Fibroblast of skin of left quadriceps (primary cell): ENCODE measurements at regions not wholly inside any gene's neighbourhood (a gene's known extent, or its start where the extent isn't known, plus 50 kb on each side); places are given as distances from the start of the nearest gene placed in this dataset.

Source experiments
- DNase-seq, 2 experiments: peaks; one replicate each; pipeline ENCODE4 v3.0.0-alpha.2; 2013; ENCODE audit warnings: low read depth in 2 of 2

DNA sequence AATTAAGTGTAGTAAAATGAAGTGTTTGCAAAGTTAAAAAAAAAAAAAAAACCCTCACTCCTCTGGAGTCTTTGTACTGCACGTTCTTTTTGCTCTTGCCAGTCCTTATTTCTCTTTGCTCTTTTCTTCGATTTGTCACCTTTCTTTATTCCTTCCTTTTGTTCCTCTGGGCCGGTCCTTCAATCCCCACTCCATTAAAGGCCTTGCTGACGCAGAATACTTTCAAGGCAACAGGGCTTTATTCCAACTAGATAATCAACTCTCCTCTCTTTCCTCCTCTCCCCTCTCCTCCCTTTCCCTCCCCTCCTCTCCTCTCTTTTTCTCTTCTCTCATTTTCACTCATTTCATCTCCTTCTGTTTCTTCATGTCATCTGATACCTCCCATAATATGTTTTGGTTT, 138.2 kb upstream of the NTM start:
- no peak for DNase-seq

DNA sequence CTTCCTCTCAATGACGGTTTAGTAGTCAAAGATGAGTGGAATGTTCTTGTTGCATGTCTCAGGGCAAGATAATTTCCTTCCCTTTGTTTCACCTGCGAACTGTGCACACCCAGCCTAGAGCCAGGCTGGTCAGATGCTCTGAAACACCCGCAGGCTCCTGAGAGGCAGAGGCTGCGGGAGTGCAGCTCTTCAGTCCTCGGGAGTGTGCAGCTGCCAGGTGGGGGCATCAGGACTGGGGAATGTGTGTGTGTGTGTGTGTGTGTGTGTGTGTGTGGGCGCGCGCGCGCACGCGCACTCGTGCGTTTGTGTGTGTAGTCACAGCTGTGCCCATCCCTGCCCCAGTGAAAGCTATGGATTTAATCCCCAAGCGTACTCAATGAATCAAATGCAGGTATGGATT, 136.2 kb upstream of the NTM start:
- no peak for DNase-seq

DNA sequence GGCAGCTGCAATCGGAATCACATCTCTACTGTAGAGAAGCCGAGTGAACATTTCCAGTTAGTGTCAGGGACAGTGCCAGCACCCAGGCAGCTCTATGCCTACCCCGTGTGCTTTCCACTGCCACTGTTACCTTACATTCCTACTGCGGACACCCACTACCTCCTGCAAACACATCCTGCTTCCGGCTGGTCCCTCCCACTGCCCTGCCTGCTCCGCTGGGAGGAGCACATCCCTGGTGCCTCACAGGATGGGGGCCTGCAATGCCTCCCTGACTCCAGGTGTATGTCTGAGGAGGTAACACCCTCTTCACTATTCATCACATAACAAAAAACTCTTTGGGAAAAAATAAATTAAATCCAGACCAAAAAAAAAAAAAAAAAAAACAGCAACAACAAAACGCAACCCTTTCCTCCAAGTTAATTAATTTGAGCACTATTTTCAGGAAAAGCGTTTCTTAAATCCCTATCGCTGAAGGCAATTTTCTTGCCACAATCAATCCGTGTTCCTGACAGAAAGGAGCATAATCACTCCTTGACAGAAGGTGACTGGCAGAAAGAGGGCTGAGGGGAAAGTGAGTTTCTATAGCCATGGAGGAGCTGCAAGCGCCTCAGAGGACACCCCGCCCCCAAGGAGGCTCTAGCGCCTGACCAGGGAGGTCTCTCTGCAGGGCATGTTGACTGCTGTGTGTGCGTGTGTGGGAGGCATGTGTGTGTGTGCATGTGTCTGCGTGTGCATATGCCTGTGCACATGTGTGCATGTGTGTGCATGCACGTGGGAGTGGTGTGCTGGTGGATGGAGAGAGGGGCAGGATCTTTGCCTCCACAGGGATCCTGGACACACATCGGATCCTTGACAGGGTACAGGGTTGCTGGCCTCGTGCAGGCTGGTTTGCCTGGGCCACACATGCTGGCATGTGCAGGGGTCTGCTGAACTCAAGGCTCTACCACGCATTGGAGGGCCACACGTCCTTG, 134.8 kb upstream of the NTM start:
- DNase-seq: no peak

DNA sequence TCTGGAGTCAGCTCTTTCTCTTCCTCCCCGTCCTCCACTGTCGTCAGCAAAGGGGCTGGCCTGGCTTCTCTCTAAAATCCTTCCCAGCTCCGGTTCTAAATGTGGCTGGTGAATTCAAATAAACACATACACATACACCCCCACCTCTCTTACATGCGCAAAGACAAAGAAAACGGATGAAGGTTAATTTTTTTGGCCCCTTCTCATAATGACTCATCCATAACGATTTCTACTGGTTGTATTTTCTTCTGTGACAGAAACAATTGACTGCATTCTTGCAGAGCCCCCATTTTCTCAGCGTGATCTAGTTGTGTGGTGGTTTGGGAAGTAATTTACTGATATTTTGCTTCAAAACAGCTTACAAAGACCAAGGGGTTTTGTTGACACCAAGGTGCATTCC, 130.0 kb upstream of the NTM start:
- no peak for DNase-seq

DNA sequence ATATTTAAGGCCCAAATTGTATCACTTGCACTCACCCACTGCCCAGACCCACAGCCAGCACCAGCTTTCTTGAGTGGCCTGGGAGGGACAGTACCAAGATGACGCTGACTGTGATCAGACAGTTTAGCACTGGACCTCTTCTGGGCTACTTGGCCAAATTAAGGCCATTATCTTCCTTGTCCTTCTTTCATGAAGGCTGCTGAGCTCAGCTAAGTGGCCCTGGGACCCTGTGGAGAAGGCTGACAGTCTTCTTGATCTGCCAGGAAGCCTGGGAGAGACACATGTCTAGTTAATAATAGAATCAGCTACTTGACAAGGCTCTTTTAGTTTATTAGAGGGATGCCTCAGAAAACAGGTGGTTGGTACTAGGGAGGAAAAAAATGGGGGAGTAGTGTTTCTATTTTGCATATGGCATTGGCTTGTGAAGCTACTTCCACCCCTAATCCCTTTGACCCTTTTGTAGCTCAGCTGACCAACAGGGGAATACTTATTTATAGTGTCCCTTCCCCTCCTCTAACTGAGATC, 127.9 kb upstream of the NTM start:
- DNase-seq: no peak

DNA sequence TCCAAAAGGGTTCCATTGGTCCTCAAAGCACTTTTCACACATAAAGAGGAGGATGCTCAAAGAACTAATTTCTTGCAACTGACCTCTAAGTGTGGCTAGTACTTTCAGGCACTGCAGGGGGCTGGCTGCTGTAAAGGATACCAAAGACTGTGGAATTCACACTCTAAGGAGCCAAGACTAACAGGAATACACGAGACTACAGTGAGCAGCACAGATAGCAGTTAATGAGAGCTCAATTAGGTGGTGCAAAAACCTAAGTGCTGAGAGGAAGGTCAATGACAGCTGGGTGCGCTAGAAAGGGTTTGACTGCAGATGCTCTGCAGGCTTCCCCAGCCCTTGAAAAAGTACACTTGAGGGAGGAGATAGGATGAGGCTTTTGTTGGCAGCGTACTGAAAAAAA, 124.3 kb upstream of the NTM start:
- DNase-seq: no peak

DNA sequence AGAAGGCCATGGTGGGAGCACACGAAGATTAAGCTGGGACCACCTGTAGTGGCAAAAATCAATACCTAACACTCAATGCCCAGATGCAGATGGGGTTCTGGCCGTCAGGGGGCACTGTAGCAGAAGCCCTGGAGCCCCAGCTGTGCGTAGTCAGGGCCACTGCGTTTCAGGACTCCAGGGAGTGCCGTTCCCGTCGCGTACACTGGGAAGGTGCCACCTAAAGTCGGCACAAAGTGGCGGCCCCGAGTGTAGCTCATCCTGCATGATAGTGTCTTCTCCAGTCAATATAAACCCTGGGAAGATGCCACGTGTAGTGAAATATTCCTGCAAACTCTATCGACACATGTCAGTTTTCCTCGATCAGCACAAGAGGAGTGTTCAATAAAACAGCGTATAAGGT, 123.8 kb upstream of the NTM start:
- no peak for DNase-seq

DNA sequence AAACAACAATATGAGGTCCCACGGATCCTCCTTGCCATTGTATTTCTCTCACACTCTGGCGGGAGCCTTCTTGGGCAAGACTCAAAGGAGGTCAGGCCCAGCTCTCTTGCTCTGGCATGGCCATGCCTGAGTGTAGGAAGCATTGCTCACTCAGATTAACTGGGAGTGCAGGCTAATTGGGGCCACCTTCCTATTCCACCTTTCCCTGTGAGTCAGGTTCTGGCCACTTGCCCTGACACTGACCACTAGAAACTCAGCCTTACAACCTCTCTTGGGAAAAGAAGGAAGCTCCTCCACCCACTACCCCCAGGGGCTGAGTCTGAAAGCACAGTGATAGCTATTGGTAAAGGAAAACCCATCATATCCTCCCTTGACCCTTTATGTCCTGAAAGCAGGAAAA, 121.8 kb upstream of the NTM start:
- DNase-seq: no peak

DNA sequence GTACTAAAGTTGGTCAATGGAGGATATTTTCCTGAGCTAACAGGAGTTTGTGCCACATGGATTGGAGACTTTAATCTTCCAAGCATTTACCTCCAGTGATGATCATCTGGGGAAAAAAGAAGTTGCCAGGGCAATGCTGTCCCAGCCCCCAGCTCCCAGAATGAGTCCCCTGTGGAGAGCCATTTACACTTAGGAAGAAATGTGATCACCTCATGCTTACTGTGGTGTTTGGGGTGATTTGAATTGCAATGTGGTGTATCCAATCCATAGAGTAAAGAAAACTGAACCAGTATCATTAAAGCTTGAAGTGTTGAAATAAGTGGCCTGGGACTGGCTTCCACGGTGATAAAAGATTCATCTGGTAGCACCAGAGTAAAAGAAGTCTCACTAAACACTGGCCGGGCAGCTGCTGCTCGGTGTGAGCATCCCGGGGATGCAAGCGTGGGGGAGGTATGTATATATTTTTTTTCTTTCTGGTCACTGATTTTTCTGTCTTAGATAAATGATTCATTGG, 117.2 kb upstream of the NTM start:
- no peak for DNase-seq

DNA sequence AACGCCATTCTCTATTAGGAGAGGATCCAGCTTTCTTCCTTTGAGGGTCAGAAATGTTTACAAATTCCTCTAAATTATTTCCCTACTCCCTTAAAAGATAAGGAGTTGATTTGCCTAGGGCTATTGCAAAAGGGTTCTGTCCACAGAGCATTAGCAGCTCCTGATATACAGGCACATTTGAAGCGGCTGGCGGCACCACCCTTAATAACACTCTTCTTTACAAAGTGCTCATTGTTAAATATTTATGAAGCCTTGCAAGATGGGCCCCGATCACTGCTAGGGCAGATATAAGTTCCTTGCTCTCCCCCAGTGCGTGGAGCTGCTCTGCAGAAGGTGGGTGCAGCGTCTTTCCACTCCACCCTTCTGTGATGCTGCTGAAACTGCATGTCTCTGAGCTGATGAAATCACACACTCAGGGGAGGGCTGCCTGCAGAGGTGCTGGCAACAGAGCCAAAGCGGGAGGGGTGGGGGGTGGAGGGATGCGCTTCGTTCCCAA, 116.7 kb upstream of the NTM start:
- no peak for DNase-seq

DNA sequence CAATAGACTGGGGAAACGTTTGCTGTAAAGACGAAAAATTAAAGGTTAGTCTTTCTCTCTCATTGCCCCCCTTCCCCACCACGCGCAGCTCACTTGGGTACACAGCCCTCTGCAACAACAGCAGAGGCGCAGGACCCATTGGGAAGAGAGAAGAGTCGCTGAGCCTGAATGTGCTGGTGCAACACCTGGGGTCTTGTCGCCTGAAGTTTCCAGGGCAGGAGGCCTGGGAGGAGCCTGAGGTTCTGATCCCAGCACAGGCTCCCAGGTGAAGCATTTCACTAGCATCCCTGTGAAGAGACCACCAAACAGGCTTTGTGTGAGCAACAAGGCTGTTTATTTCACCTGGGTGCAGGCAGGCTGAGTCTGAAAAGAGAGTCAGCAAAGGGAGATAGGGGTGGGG, 116.2 kb upstream of the NTM start:
- DNase-seq: no peak

DNA sequence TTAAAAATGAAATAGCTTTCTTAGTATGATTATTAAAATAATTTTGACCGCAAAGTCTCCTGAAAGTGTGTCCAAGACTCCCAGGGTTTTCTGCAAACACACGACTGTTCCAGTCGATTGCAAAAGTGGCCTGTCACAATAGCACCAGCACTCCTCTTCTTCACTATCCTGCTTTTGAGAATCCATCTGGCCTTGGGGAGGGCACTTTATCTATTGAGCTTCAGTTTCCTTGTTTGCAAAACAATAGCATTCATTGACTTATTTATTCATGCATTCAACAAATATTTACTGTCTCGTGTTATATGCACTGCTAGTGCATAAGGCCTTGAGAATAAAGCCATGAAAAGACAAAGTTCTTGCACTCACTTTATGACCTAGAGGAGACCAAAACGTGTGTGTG, 96.2 kb upstream of the NTM start:
- no peak for DNase-seq

DNA sequence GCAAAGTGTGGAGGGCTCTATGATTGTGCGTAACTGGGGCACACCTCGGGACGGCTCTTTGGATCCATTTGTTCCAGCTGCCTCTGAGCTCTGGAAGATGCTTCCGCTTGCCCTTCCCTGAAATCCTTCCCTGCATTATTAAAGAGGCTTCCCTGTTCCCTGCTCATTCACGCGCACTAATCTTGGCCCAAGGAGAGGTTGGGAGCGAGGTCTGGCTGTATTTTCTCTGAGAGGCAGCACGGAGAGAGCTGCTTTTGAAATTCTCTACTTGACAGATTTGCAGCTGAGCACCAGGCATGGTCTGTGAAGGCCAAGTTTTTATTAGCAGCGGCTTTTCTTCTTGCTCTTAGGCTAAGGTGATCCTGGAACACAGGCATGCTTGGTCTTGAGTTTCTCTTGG, 94.8 kb upstream of the NTM start:
- DNase-seq: no peak

DNA sequence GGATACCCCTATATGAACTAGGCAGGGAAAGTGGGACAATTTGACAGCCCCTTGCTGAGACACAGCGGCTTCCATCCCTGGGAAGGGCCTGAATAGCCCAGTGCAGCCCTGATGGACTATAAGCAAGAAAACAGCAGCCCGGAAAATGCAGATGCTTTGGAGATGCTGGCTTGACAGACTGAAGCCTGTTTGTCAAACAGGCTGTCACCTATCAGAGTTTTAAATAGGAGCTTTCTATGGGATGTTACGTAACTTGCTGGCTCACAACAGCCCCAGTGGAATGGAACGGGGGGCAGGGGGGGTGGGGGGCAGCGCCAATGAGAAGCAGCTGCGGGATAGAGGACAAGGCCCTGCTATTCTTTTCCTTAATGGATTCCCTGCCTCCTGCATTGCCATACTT, 91.9 kb upstream of the NTM start:
- no peak for DNase-seq

DNA sequence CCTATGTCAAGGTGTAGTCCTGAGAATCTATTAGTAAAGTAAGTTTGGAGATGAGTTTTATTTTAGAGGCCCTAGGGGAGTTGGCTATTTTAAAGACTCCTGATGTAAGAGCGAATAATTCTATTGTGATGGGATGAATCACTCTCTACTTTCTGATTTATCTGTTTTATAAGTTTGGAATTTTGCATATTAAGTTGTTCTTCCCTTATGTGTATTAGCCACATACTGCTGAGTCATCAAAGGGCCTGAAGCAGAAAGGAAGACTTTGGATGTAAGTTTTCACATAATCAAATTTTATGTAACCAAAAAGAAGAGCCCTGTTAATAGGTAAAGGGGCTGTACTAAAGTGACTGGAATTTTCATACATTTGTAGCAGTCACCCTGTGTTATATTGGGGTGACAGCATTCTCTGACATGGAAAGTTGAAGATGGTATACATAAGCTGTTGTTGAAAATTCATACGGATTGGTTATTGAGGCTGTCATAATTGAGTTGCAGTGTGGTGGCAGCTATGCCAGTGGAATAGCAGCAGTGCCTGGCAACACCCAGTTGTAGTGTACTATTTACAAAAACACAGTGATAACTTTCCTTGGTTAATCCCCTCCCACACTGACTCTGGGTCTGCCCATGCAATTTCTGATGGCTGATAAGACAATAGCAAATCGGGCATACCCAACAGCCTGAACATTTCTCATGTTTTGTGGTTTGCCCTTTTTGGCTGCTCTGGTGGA, 90.6 kb upstream of the NTM start:
- DNase-seq: peak in 1 of 2 experiments; percentile 20

DNA sequence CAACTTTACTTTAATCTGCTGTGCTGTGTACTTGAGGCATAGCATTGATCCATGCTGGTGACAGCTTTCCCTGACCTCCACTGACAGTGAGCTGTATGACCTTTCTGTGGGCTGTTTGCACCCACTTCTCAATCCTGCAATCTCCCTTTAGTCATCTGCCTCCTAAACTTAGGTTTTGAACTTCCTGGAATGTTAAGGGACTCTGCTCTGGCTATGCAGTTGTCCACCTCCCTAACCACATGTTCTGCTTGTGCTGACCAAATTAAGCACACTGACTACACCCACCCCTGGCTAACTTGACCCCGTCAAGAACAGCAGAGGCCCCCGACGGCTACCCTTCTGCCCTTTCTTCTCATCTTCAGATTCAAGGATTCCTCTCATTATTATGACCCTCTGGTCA, 89.1 kb upstream of the NTM start:
- DNase-seq: no peak

DNA sequence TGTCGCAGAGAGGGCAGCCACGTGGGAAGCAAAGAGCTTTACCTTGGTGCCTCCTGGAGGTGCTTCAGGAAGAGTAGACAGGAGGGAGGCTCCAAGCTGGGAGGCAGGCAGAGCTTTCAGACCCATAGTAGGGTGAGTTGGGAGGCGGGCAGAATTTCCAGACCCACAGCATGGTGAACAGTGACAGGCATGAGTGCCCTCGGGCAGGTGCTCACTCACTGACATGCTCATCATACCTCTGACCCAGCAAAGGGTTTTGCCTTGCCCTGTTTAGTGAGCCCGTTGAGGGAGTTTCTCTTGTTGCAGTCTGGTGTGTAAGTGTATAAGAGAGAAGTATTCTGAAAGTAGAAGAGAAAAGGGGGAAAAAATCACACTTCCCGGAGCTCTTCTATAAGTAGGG, 86.4 kb upstream of the NTM start:
- no peak for DNase-seq

DNA sequence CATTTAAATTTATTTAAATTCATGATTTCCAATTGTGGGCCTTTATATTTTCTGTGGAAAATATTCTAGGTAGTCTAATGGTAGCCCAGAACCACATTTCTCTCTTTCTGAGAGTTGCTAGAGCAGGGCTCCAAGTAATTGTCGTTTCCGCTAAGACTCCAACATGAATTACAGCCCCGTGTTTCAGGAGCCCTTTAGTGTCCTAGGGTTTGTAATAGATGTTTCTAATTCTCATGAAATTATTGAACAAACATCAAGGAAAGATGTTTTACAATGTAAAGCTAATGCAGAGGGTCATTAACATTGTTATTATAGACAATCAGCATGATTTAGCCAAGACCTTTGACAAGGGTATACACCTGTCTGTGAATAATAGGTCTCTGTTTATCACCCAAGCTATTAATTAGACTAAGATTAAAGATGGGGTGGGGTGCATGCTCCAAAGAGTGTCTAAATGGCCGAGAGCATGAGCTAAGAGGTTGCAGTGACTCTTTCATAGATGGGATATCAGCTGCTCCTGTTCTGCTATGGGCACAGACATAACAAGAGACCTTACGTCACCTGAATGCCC, 81.8 kb upstream of the NTM start:
- no peak for DNase-seq

DNA sequence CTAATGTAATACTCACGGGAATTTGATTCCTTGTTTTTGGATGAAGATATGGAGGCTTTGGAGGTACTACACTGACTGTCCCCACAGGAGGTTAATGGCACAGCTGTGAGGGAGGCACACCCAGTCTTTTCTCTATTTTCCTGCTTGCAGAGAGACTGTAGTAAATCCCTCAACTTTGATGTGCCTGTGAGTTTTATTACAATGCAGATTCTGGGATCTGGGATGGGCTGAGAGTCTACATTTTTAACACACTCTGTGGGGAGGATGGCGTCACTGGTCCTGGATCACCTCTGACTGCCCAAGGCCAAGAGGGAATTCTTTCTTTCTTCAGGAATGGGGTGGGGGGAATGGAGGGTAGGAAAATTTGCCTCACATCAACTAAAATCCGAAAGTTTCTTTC, 80.2 kb upstream of the NTM start:
- no peak for DNase-seq

DNA sequence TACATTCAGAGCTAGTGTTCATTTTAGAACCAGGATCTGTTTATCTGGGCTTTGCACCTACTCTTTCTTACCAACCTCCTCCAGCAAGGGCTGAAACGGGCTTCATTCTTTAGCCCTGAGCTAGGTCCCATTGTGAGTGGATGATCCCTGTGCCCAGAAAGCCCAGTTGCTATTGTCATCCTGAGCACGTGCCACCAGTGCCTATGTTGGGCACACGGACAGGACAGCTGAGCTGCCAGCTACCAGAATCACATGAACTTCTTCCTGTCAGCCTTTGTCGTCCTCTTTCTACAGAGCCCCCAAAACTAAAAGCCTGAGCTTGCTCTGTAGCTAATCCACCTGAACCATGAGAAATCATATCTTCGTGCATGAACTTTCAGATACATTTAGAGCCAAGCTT, 74.4 kb upstream of the NTM start:
- DNase-seq: no peak

DNA sequence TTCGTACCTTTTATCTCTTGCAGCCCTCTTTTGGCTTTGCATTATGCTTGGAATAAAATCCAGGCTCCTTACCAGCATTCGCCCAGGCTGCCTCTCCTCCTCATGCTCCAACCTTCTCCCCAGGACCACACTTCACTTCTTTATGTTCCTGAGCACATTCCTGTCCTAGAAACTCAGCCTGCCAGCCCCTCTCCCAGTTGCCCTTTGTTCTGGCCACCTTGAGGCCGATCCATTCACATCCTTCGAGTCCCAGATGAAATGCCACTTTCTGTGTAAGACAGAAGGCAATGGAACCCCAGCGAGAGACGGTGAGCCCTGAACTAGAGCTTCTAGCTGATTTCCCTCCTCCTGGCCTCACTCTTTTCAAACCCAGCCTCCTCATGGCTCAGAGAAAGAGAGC, 73.0 kb upstream of the NTM start:
- no peak for DNase-seq
